Right cardiac atrium (tissue), 5 donors: ENCODE measurements at regions not wholly inside any gene's neighbourhood (a gene's known extent, or its start where the extent isn't known, plus 50 kb on each side); places are given as distances from the start of the nearest gene placed in this dataset.

Experiments used
- ATAC-seq, 2 donors: fragments of 200-7000 bp; cut with Tn5 transposase; one replicate each; pipeline versions ENCODE4 v1.8.0 to v1.9.1; 2020; ENCODE audit warnings: moderate library complexity in 2 of 2, mild to moderate bottlenecking in 1 of 2
- DNase-seq, 3 donors: peaks; one replicate each; pipeline ENCODE4 v3.0.0-alpha.2; 2020
- H3K27ac ChIP-seq: one replicate; pipeline ENCODE4 v1.5.1; 2013; ENCODE audit warnings: mild to moderate bottlenecking, low read length, control low read depth, moderate library complexity
- H3K27me3 ChIP-seq: one replicate; pipeline ENCODE4 v1.6.1; 2013; ENCODE audit not compliant: control insufficient read depth, insufficient read depth
- H3K4me1 ChIP-seq: one replicate; pipeline ENCODE4 v1.6.1; 2013; ENCODE audit warnings: low read length; ENCODE audit not compliant: control insufficient read depth, insufficient read depth
- H3K4me3 ChIP-seq: one replicate; pipeline ENCODE4 v1.5.1; 2013; ENCODE audit warnings: low read length, control low read depth
- H3K9me3 ChIP-seq: one replicate; pipeline ENCODE4 v1.6.1; 2013; ENCODE audit warnings: low read length; ENCODE audit not compliant: control insufficient read depth
- WGBS: extraction: QIAGEN DNeasy Blood & Tissue Kit; methylation state at CpG from one replicate; pipeline ENCODE4 v1.1.7; 2013; 5-methylcytosine and 5-hydroxymethylcytosine counted together
- intact Hi-C, 4 donors: fragments of 100-400 bp; cut with DNase I; formaldehyde crosslinking; loops; one replicate each; pipeline versions ENCODE4 v1.11.0 to v1.14.0; 2022 to 2023
- donor health status: healthy with polysubstance abuse.
- donor health status: DM: no; HTN: yes; CAD: no.
- donor health status: DM: no; HTN: no; CAD: no.
- donor health status: DM: no; HTN: yes; CAD: no; lungs with severe emphysema.
- donor health status: DM: yes; HTN: yes; CAD: no.

DNA sequence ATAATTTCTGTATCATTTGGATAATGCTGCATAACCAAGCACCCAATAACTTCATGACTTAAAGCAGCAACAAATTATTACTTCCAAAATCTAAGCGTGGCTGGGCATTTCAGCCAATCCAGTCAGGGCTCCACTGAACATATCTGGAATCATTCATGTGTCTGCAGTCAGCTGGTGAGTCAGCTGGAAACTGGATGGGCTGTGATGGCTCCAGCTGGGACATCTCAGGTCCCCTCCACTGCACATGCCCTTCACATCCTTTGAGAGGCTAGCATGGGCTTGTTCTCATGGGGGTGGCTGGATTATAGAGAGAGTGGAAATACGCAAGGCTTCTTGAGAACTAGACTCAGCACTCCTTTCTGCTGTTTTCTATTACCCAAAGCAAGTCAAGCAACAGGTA, 961.9 kb downstream of the DIAPH3 start:
- ATAC-seq (no peak), DNase-seq (no peak)
- no peaks in the 10 kb centered on the region for H3K27me3 ChIP-seq
- H3K27ac ChIP-seq = no peak overlapping the region
- WGBS = 72% methylated on average over 2 of the region's 2 CpGs
- intact Hi-C loops = no loop called here
- no peaks in the 10 kb centered on the region for H3K9me3 ChIP-seq
- H3K4me3 ChIP-seq = no peak overlapping the region
- H3K4me1 ChIP-seq = no peaks in the 10 kb centered on the region

DNA sequence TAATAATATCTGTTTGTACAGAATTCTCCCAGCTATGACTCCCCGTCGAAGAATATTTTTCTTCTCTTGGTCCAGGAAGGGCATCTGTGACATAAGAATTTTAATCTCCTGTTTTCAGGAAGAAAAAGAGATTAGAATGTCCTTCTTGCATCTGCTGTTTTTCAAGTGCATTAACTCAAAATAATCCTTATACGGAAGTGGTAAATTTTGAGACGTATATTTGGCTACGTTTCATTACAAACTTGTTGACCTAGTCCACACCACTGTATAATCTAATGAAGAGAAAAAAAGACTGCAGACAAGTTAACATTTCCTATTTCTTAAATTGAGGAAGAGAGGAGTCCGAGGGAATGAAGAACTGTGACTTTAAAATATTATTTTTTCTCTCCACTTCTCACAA, 959.9 kb downstream of the DIAPH3 start:
- intact Hi-C loops = no loop called here
- ATAC-seq = no peak

GRCh38 chr13:59205501-59205900, 958.2 kb downstream of the DIAPH3 start:
- ATAC-seq = no peak
- intact Hi-C loops = no loop called here
- Histone ChIP-seq H3K27ac (no peak overlapping the region), H3K9me3 (no peaks in the 10 kb centered on the region), H3K27me3 (no peaks in the 10 kb centered on the region), H3K4me1 (no peaks in the 10 kb centered on the region), H3K4me3 (no peak overlapping the region)
- no peak for DNase-seq
- 91% methylated on average over 5 of the region's 5 CpGs for WGBS

More for the DNA sequence above, 959.9 kb downstream of the DIAPH3 start:
- no peak for DNase-seq
- Histone ChIP-seq H3K27me3 (no peaks in the 10 kb centered on the region), H3K4me3 (no peak overlapping the region), H3K4me1 (no peaks in the 10 kb centered on the region), H3K27ac (no peak overlapping the region), H3K9me3 (no peaks in the 10 kb centered on the region)
- WGBS = 36% methylated on average over 6 of the region's 6 CpGs

- intact Hi-C loops = no loop called here
- no peak for DNase-seq
- no peak for ATAC-seq
- H3K27me3 ChIP-seq = no peaks in the 10 kb centered on the region
- WGBS = 82% methylated on average over 6 of the region's 6 CpGs
- no peak overlapping the region for H3K27ac ChIP-seq
- H3K4me1 ChIP-seq = no peaks in the 10 kb centered on the region
- no peaks in the 10 kb centered on the region for H3K9me3 ChIP-seq
- no peak overlapping the region for H3K4me3 ChIP-seq
Measured at GRCh38 chr13:59208405-59209195, 955.1 kb downstream of the DIAPH3 start.

- DNase-seq (no peak), ATAC-seq (no peak)
- no peaks in the 10 kb centered on the region for H3K9me3 ChIP-seq
- WGBS = 61% methylated on average over 1 of the region's 1 CpG
- no peaks in the 10 kb centered on the region for H3K4me1 ChIP-seq
- no peak overlapping the region for H3K27ac ChIP-seq
- intact Hi-C loops = no loop called here
- H3K4me3 ChIP-seq = no peak overlapping the region
- H3K27me3 ChIP-seq = no peaks in the 10 kb centered on the region
Measured at GRCh38 chr13:59210543-59210942, 953.2 kb downstream of the DIAPH3 start.

DNA sequence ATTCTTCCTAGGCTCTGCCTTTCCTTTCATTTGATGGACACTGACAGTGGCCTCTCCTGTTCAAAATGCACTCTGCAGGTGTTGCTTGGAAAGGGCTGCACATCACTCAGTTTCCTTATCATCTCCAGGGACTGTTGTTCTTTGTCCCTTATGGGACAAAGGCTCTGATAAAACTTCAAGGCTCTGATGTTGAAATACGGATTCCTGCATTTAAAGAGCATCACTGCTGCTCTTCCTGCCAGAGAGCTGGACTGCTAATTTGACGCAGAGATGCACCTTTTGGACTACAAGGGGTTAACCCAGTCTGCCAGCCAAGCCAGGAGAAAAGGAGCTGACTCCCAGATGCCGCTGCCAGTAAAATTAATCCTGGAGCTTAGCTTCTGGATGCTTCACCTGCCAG, 952.1 kb downstream of the DIAPH3 start:
- Histone ChIP-seq H3K27me3 (no peaks in the 10 kb centered on the region), H3K4me3 (no peak overlapping the region), H3K27ac (no peak overlapping the region), H3K4me1 (no peaks in the 10 kb centered on the region), H3K9me3 (no peaks in the 10 kb centered on the region)
- intact Hi-C loops = no loop called here
- DNase-seq (no peak), ATAC-seq (no peak)
- 80% methylated on average over 3 of the region's 3 CpGs for WGBS

DNA sequence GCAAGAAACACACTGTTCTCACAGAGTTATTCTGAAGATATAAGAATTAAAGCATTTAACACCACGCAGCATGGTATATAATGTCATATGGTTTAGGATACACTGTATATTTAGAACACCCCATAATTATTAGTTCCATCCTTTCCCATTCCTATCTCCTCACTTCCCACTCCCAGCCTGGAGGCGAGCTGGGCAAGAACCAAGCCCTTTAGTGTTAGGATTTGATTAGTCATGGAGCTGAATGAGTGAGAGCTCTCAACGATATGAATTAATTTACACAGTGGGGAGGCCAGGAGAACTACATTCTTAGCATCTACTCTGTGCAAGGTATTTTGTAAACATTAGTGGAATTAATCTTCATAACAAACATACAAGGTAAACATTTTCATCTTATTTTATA, 934.3 kb downstream of the DIAPH3 start:
- Histone ChIP-seq H3K27me3 (no peaks in the 10 kb centered on the region), H3K27ac (no peak overlapping the region), H3K4me1 (peaks cover 3% of the 10 kb centered on the region), H3K9me3 (no peaks in the 10 kb centered on the region), H3K4me3 (no peak overlapping the region)
- 88% methylated on average over 3 of the region's 3 CpGs for WGBS
- ATAC-seq (no peak), DNase-seq (no peak)
- intact Hi-C loops = no loop called here

GRCh38 chr13:59229861-59230260, 933.9 kb downstream of the DIAPH3 start:
- Histone ChIP-seq H3K4me3 (no peak overlapping the region), H3K4me1 (peaks cover 3% of the 10 kb centered on the region), H3K27ac (no peak overlapping the region), H3K9me3 (no peaks in the 10 kb centered on the region), H3K27me3 (no peaks in the 10 kb centered on the region)
- ATAC-seq = no peak
- intact Hi-C loops = no loop called here
- no peak for DNase-seq
- WGBS = 87% methylated on average over 4 of the region's 4 CpGs

DNA sequence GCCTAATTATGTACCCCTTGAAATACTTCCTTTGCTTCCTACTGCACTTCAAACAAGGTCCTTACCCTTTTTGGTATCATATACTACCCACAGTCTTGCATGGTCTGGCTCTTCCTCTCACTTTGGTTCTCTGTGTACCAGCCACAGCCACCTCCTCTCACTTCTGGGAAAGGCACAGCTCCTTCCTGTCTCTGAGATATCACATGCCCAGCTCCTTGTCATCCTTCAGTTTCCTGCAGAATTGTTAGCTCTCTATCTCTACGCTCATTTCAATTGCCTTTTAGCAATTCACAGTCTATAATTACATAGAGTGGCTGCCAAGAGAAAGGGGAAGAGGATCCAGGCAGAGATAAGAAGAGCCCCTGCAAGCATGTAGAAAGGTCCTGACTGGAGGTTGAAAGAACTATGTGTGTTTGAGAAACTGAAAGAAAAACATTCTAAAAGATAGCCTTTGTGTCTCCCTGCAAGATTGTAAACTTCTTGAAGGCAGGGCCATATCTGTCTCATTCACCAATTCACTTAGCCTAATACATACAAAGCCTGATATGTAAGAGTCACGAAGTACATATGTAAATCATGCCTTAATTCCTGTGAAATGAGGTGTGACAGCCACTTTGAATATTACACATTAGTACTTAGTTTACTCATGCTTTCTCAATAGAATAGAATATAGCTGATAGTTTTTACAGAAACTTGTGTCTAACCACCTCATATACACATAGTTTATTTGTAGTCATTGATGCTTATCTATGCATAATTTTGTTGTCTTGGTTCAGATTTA, 933.1 kb downstream of the DIAPH3 start:
- peak in 1 of 2 donors; percentile 25 for ATAC-seq
- Histone ChIP-seq H3K27me3 (no peaks in the 10 kb centered on the region), H3K4me3 (no peak overlapping the region), H3K9me3 (no peaks in the 10 kb centered on the region), H3K4me1 (peaks cover 3% of the 10 kb centered on the region), H3K27ac (no peak overlapping the region)
- 53% methylated on average over 2 of the region's 2 CpGs for WGBS
- no peak for DNase-seq
- intact Hi-C loops = no loop called here

GRCh38 chr13:59236309-59236919, 927.3 kb downstream of the DIAPH3 start:
- Histone ChIP-seq H3K4me1 (no peaks in the 10 kb centered on the region), H3K4me3 (no peak overlapping the region), H3K9me3 (no peaks in the 10 kb centered on the region), H3K27me3 (no peaks in the 10 kb centered on the region), H3K27ac (no peak overlapping the region)
- ATAC-seq (no peak), DNase-seq (no peak)
- WGBS = 88% methylated on average over 5 of the region's 5 CpGs
- intact Hi-C loops = no loop called here

GRCh38 chr13:59236944-59237343, 926.8 kb downstream of the DIAPH3 start:
- Histone ChIP-seq H3K4me1 (no peaks in the 10 kb centered on the region), H3K27ac (no peak overlapping the region), H3K9me3 (no peaks in the 10 kb centered on the region), H3K4me3 (no peak overlapping the region), H3K27me3 (no peaks in the 10 kb centered on the region)
- ATAC-seq (no peak), DNase-seq (no peak)
- WGBS = 86% methylated on average over 1 of the region's 1 CpG
- intact Hi-C loops = no loop called here
